22Rv1 (cell line): ENCODE measurements at regions not wholly inside any gene's neighbourhood (a gene's known extent, or its start where the extent isn't known, plus 50 kb on each side); places are given as distances from the start of the nearest gene placed in this dataset.

Experiments used
- H3K27ac ChIP-seq: fragments of 450-650 bp; 2 replicates; pipeline ENCODE4 v1.5.1; 2017
- CTCF ChIP-seq: fragments of 450-650 bp; IDR thresholded peaks from 2 replicates; pipeline ENCODE4 v1.5.1; 2017; ENCODE audit warnings: mild to moderate bottlenecking
- ZFX ChIP-seq: fragments of 450-650 bp; IDR thresholded peaks from 2 replicates; pipeline ENCODE4 v1.6.1; 2017; ENCODE audit warnings: antibody characterized with exemption, borderline replicate concordance

GRCh38 chr18:77993188-77993981, 743.7 kb downstream of the GALR1 start:
- no peak overlapping the region for H3K27ac ChIP-seq
- TF ChIP-seq ZFX (no peak), CTCF (no peak)

DNA sequence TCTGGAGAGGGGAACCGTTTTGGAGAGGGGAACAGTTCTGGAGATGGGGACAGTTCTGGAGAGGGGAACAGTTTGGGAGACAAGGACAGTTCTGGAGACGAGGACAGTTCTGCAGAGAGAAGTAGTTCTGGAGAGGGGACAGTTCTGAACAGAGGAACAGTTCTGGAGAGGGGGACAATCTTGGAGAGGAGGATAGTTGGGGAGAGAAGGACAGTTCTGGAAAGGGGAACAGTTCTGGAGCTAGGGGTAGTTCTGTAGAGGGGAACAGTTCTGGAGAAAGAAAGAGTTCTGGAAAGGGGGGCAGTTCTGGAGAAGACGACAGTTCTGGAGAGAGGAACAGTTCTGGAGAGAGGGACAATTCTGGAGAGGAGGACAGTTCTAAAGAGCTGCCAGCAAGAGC, 745.9 kb downstream of the GALR1 start:
- TF ChIP-seq CTCF, result no peak
- no peak for TF ChIP-seq ZFX

GRCh38 chr18:77996737-77997136, 747.1 kb downstream of the GALR1 start:
- TF ChIP-seq ZFX (no peak), CTCF (no peak)
- H3K27ac ChIP-seq, result no peak overlapping the region

More for the DNA sequence above, 745.9 kb downstream of the GALR1 start:
- H3K27ac ChIP-seq, result no peak overlapping the region

GRCh38 chr18:78001811-78002210, 752.2 kb downstream of the GALR1 start:
- no peak for TF ChIP-seq ZFX
- TF ChIP-seq CTCF, result no peak
- no peak overlapping the region for H3K27ac ChIP-seq

DNA sequence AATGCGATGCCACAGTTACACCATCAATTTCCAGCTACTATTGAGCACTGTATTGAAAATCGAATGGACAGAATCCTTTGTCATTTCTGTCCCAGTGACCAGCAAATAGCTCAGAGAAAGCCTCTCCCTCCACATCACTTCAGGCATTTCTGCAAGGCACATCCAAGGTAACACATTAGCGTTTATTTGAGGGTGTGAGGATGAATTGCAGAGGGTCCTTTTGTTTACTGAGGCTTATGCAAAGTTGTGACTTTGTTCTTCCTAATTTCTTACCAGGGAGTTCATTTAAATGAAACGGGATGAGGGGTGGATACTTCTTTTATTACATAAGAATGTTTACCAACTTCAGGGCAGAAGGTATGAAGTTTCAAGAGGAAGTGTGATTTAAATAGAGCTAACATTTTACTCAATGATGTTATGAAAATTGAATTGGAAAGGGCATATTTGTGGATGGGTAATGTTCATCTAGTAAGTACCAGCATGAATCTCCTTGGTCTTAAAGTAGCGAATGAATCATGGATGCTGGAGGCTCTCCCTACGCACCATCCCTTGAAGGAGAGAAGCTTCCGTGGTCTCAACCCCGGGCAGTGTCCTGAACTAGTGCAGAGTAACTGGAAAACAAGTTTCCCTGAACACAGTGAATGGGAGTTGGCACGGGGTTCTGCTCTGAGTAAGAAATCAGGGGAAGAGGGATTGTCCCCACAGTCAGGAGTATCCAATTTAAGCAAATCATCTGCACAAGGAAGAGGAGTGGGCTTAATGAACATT, 756.5 kb downstream of the GALR1 start:
- TF ChIP-seq CTCF (no peak), ZFX (no peak)

DNA sequence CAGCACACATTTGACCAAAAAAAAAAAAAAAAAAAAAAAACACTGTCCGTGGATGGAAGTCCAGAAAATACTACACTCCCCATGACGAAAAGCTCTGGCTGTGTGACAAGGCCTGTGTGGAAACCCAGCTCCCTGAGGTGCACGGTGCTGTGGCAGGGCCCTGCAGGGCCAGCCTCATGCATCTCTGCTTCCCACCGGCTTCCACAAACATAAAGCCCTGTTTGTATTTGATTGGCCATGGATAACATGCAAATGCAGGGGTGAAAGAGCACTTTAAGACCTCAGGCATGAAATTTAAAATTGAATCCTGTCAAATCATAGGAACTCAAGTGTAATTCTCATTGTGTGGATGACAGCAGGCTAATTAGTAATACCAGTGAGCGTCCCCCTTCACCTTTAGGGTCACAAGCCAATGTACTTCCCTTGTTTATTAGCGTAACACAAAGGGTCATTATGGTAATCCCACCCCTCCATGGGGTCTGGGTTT, 757.2 kb downstream of the GALR1 start:
- no peak for TF ChIP-seq CTCF
- no peak for TF ChIP-seq ZFX
- H3K27ac ChIP-seq, result no peak overlapping the region

More for the DNA sequence above, 756.5 kb downstream of the GALR1 start:
- no peak overlapping the region for H3K27ac ChIP-seq

- H3K27ac ChIP-seq, result no peak overlapping the region
- TF ChIP-seq CTCF, result no peak
- TF ChIP-seq ZFX, result no peak
These were observed 760.7 kb downstream of the GALR1 start for GRCh38 chr18:78010363-78010762.
